Dendritic cell treated with granulocyte-macrophage colony-stimulating factor and Interleukin-4, amounts not matched to agents 40 ng/mL and 50 ng/mL, for 4 days (primary cell): ENCODE measurements at regions not wholly inside any gene's neighbourhood (a gene's known extent, or its start where the extent isn't known, plus 50 kb on each side); places are given as distances from the start of the nearest gene placed in this dataset.

Source experiments
- H3K27ac Mint-ChIP-seq: one replicate; pipeline ENCODE4 v1.8.0; 2022; ENCODE audit warnings: mild to moderate bottlenecking, mixed read lengths
- H3K27me3 Mint-ChIP-seq: one replicate; pipeline ENCODE4 v1.8.0; 2022; ENCODE audit warnings: mild to moderate bottlenecking, mixed read lengths
- H3K36me3 Mint-ChIP-seq: one replicate; pipeline ENCODE4 v1.8.0; 2022; ENCODE audit warnings: low read depth, mixed read lengths
- H3K4me1 Mint-ChIP-seq: one replicate; pipeline ENCODE4 v1.8.0; 2022; ENCODE audit warnings: low read depth, mixed read lengths
- H3K4me3 Mint-ChIP-seq: one replicate; pipeline ENCODE4 v1.8.0; 2022; ENCODE audit warnings: mild to moderate bottlenecking, moderate library complexity, mixed read lengths
- H3K9me3 Mint-ChIP-seq: one replicate; pipeline ENCODE4 v1.8.0; 2022; ENCODE audit warnings: mixed read lengths
- intact Hi-C: fragments of 100-400 bp; cut with micrococcal nuclease; formaldehyde crosslinking; loops from one replicate; pipeline ENCODE4 v1.15.0; 2022

- Mint-ChIP-seq H3K27ac (no peak overlapping the region), H3K27me3 (no peaks in the 10 kb centered on the region), H3K36me3 (no peaks in the 10 kb centered on the region), H3K9me3 (no peaks in the 10 kb centered on the region), H3K4me1 (no peaks in the 10 kb centered on the region), H3K4me3 (no peak overlapping the region)
- intact Hi-C loops = no loop called here
These were observed 1393.4 kb downstream of the BRD1 start for GRCh38 chr22:48434156-48434867.

- H3K27ac Mint-ChIP-seq = no peak overlapping the region
- no peaks in the 10 kb centered on the region for H3K27me3 Mint-ChIP-seq
- no peaks in the 10 kb centered on the region for H3K9me3 Mint-ChIP-seq
- H3K36me3 Mint-ChIP-seq = no peaks in the 10 kb centered on the region
- no peak overlapping the region for H3K4me3 Mint-ChIP-seq
- H3K4me1 Mint-ChIP-seq = no peaks in the 10 kb centered on the region
- intact Hi-C loops = no loop called here
These were observed 1394.0 kb downstream of the BRD1 start for GRCh38 chr22:48433647-48434046.

- H3K27ac Mint-ChIP-seq = no peak overlapping the region
- no peaks in the 10 kb centered on the region for H3K36me3 Mint-ChIP-seq
- intact Hi-C loops = no loop called here
- H3K9me3 Mint-ChIP-seq = no peaks in the 10 kb centered on the region
- H3K4me3 Mint-ChIP-seq = no peak overlapping the region
- H3K4me1 Mint-ChIP-seq = no peaks in the 10 kb centered on the region
- H3K27me3 Mint-ChIP-seq = no peaks in the 10 kb centered on the region
These were observed 1394.7 kb downstream of the BRD1 start for GRCh38 chr22:48432781-48433518.

GRCh38 chr22:48431536-48432315, 1395.9 kb downstream of the BRD1 start:
- no peaks in the 10 kb centered on the region for H3K9me3 Mint-ChIP-seq

GRCh38 chr22:48431014-48431413, 1396.7 kb downstream of the BRD1 start:
- Mint-ChIP-seq H3K4me3 (no peak overlapping the region), H3K27ac (no peak overlapping the region), H3K27me3 (no peaks in the 10 kb centered on the region), H3K36me3 (no peaks in the 10 kb centered on the region), H3K4me1 (no peaks in the 10 kb centered on the region), H3K9me3 (no peaks in the 10 kb centered on the region)
- intact Hi-C loops = no loop called here

More at GRCh38 chr22:48431536-48432315, 1395.9 kb downstream of the BRD1 start:
- Mint-ChIP-seq H3K27ac (no peak overlapping the region), H3K36me3 (no peaks in the 10 kb centered on the region), H3K4me1 (no peaks in the 10 kb centered on the region), H3K4me3 (no peak overlapping the region), H3K27me3 (no peaks in the 10 kb centered on the region)
- intact Hi-C loops = no loop called here

GRCh38 chr22:48429446-48430020, 1398.1 kb downstream of the BRD1 start:
- H3K27me3 Mint-ChIP-seq = no peaks in the 10 kb centered on the region
- intact Hi-C loops = no loop called here
- H3K9me3 Mint-ChIP-seq = no peaks in the 10 kb centered on the region
- H3K4me3 Mint-ChIP-seq = no peak overlapping the region
- no peaks in the 10 kb centered on the region for H3K36me3 Mint-ChIP-seq
- no peaks in the 10 kb centered on the region for H3K4me1 Mint-ChIP-seq
- no peak overlapping the region for H3K27ac Mint-ChIP-seq

- Mint-ChIP-seq H3K4me3 (no peak overlapping the region), H3K9me3 (no peaks in the 10 kb centered on the region), H3K36me3 (no peaks in the 10 kb centered on the region), H3K27me3 (no peaks in the 10 kb centered on the region), H3K4me1 (no peaks in the 10 kb centered on the region), H3K27ac (no peak overlapping the region)
- intact Hi-C loops = no loop called here
These were observed 1398.9 kb downstream of the BRD1 start for GRCh38 chr22:48428631-48429371.

GRCh38 chr22:48427731-48428211, 1399.9 kb downstream of the BRD1 start:
- intact Hi-C loops = no loop called here
- H3K4me3 Mint-ChIP-seq = no peak overlapping the region
- no peaks in the 10 kb centered on the region for H3K4me1 Mint-ChIP-seq
- H3K27ac Mint-ChIP-seq = no peak overlapping the region
- no peaks in the 10 kb centered on the region for H3K9me3 Mint-ChIP-seq
- no peaks in the 10 kb centered on the region for H3K36me3 Mint-ChIP-seq
- peaks cover 1% of the 10 kb centered on the region for H3K27me3 Mint-ChIP-seq

- Mint-ChIP-seq H3K4me1 (no peaks in the 10 kb centered on the region), H3K27ac (no peak overlapping the region), H3K36me3 (no peaks in the 10 kb centered on the region), H3K4me3 (no peak overlapping the region), H3K27me3 (peaks cover 4% of the 10 kb centered on the region), H3K9me3 (no peaks in the 10 kb centered on the region)
- intact Hi-C loops = no loop called here
These were observed 1401.0 kb downstream of the BRD1 start for GRCh38 chr22:48426466-48427380.

- Mint-ChIP-seq H3K9me3 (no peaks in the 10 kb centered on the region), H3K4me3 (no peak overlapping the region), H3K27ac (no peak overlapping the region), H3K27me3 (peaks cover 4% of the 10 kb centered on the region), H3K4me1 (no peaks in the 10 kb centered on the region), H3K36me3 (no peaks in the 10 kb centered on the region)
- intact Hi-C loops = no loop called here
These were observed 1402.0 kb downstream of the BRD1 start for GRCh38 chr22:48425641-48426040.

GRCh38 chr22:48425091-48425506, 1402.6 kb downstream of the BRD1 start:
- Mint-ChIP-seq H3K27me3 (peaks cover 4% of the 10 kb centered on the region), H3K27ac (no peak overlapping the region), H3K4me1 (no peaks in the 10 kb centered on the region)

GRCh38 chr22:48424661-48425060, 1403.0 kb downstream of the BRD1 start:
- Mint-ChIP-seq H3K4me1 (no peaks in the 10 kb centered on the region), H3K27ac (no peak overlapping the region), H3K4me3 (no peak overlapping the region), H3K27me3 (peaks cover 4% of the 10 kb centered on the region), H3K9me3 (no peaks in the 10 kb centered on the region), H3K36me3 (no peaks in the 10 kb centered on the region)
- intact Hi-C loops = no loop called here

More at GRCh38 chr22:48425091-48425506, 1402.6 kb downstream of the BRD1 start:
- Mint-ChIP-seq H3K4me3 (no peak overlapping the region), H3K36me3 (no peaks in the 10 kb centered on the region), H3K9me3 (no peaks in the 10 kb centered on the region)
- intact Hi-C loops = no loop called here
